ENCODE measurements at regions not wholly inside any gene's neighbourhood (a gene's known extent, or its start where the extent isn't known, plus 50 kb on each side); places are given as distances from the start of the nearest gene placed in this dataset.
"Not testable (repeated sequence)": the region's sequence is repeated elsewhere in the genome, so short reads cannot be mapped to it uniquely, and the experiment has no call there.

GRCh38 chr16:29159603-29160002, 174.8 kb downstream of the LAT start:
- H3K9me2 ChIP-seq (replicated peaks; ENCODE audit: insufficient read depth, low read length); H3K9ac ChIP-seq (ENCODE audit: low read length); H2AFZ ChIP-seq (ENCODE audit: low read depth, low read length, severe bottlenecking); H4K20me1 ChIP-seq (ENCODE audit: low read depth, low read length); H3K4me3 ChIP-seq (ENCODE audit: insufficient read depth, low read length, poor library complexity, severe bottlenecking); H3F3A ChIP-seq (ENCODE audit: insufficient read depth); H3K27me3 ChIP-seq (ENCODE audit: low read length); H3K9me3 ChIP-seq (ENCODE audit: insufficient read depth, low read length); H3K4me2 ChIP-seq (ENCODE audit: low read depth, low read length, poor library complexity, severe bottlenecking); H3K27ac ChIP-seq (ENCODE audit: low read depth, low read length); H3K36me3 ChIP-seq (ENCODE audit: low read length); H3K79me2 ChIP-seq (ENCODE audit: insufficient read depth, low read length): not testable (repeated sequence)

DNA sequence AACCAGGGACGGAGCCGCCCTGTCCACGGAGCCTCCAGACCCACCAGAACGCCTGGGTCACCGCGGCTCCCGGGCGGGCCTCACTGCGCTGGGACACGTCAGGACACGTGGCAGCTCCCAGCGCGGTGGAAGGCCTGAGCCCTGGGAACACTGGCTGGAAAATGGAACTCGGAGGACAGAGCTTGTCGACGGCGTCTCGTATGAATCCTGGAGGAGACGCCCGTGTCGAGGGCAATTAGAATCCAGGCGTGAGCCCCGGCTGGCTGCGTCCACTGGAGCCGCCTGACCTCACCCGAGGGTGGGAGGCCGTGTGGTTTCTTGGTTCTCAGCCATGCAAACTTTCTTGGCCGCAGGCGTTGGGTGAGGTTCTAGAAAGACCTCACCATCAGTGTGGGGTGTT, 173.9 kb downstream of the LAT start:
- Histone ChIP-seq H3K9ac (ENCODE audit: low read length) (no peak overlapping the region), H3F3A (ENCODE audit: insufficient read depth) (no peaks in the 10 kb centered on the region), H3K36me3 (ENCODE audit: low read length) (no peaks in the 10 kb centered on the region), H4K20me1 (ENCODE audit: low read depth, low read length) (no peaks in the 10 kb centered on the region), H3K27me3 (ENCODE audit: low read length) (no peaks in the 10 kb centered on the region), H3K4me3 (ENCODE audit: insufficient read depth, low read length, poor library complexity, severe bottlenecking) (no peak overlapping the region), H3K4me2 (ENCODE audit: low read depth, low read length, poor library complexity, severe bottlenecking) (no peak overlapping the region), H2AFZ (ENCODE audit: low read depth, low read length, severe bottlenecking) (no peak overlapping the region), H3K9me2 (replicated peaks; ENCODE audit: insufficient read depth, low read length) (no peaks in the 10 kb centered on the region), H3K9me3 (ENCODE audit: insufficient read depth, low read length) (no peaks in the 10 kb centered on the region), H3K27ac (ENCODE audit: low read depth, low read length) (no peak overlapping the region), H3K79me2 (ENCODE audit: insufficient read depth, low read length) (no peaks in the 10 kb centered on the region)
- TF ChIP-seq, protein P1, sequence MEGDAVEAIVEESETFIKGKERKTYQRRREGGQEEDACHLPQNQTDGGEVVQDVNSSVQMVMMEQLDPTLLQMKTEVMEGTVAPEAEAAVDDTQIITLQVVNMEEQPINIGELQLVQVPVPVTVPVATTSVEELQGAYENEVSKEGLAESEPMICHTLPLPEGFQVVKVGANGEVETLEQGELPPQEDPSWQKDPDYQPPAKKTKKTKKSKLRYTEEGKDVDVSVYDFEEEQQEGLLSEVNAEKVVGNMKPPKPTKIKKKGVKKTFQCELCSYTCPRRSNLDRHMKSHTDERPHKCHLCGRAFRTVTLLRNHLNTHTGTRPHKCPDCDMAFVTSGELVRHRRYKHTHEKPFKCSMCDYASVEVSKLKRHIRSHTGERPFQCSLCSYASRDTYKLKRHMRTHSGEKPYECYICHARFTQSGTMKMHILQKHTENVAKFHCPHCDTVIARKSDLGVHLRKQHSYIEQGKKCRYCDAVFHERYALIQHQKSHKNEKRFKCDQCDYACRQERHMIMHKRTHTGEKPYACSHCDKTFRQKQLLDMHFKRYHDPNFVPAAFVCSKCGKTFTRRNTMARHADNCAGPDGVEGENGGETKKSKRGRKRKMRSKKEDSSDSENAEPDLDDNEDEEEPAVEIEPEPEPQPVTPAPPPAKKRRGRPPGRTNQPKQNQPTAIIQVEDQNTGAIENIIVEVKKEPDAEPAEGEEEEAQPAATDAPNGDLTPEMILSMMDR (IDR thresholded peaks at IDR 0.05; ENCODE audit: insufficient read depth, low read length, poor library complexity, severe bottlenecking): no peak
- no peak for TF ChIP-seq EZH2phosphoT487 (conservative IDR thresholded peaks at IDR 0.05; ENCODE audit: low read length)

DNA sequence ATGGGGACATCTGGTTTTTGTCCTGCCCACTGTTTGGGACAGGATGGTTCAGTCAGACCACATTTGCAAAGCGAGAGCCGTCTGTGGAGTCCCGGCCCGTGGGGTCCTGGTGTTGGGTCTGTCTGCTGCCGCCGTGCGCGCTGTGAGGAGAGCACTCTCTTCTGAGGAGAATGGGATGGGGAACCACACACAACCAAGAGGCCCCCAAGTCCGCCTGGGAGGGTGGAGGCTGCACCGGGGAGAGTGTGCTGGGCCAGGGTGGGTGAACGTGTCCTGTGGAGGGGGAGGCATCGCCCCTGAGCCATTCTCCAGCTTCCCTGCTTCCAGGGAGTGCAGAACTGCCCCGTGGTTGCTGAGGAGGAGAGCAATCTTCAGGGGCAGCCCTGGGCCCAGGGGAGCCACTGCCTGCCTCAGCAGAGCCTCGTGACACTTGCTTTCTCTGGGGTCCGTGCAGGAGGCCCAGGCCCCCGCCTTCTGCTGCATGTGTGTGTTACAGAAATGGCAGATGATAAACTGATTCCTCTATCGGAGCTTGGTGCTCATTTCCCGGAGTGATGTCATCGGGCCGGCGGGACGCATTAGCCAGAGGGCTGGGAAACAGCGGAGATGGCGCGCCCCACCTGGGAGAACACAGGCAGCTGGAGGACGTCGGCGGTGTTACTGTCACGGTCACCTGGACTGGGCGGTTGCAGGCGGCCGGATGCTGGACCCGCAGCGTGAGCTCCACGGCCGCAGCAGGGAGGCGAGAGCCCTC, 173.4 kb downstream of the LAT start:
- not testable (repeated sequence) for H3K27ac ChIP-seq (ENCODE audit: low read depth, low read length); H3F3A ChIP-seq (ENCODE audit: insufficient read depth)

GRCh38 chr16:29157051-29157923, 172.4 kb downstream of the LAT start:
- H3K36me3 ChIP-seq (ENCODE audit: low read length); H3K4me2 ChIP-seq (ENCODE audit: low read depth, low read length, poor library complexity, severe bottlenecking); H3K9me3 ChIP-seq (ENCODE audit: insufficient read depth, low read length); H3K9ac ChIP-seq (ENCODE audit: low read length); H3K4me3 ChIP-seq (ENCODE audit: insufficient read depth, low read length, poor library complexity, severe bottlenecking); H4K20me1 ChIP-seq (ENCODE audit: low read depth, low read length); H3K27ac ChIP-seq (ENCODE audit: low read depth, low read length); H2AFZ ChIP-seq (ENCODE audit: low read depth, low read length, severe bottlenecking); H3K27me3 ChIP-seq (ENCODE audit: low read length); H3K9me2 ChIP-seq (replicated peaks; ENCODE audit: insufficient read depth, low read length); H3K79me2 ChIP-seq (ENCODE audit: insufficient read depth, low read length); H3F3A ChIP-seq (ENCODE audit: insufficient read depth): not testable (repeated sequence)

More for the DNA sequence above, 173.4 kb downstream of the LAT start:
- H3K4me2 ChIP-seq (ENCODE audit: low read depth, low read length, poor library complexity, severe bottlenecking); H3K4me3 ChIP-seq (ENCODE audit: insufficient read depth, low read length, poor library complexity, severe bottlenecking); H3K9me2 ChIP-seq (replicated peaks; ENCODE audit: insufficient read depth, low read length); H3K27me3 ChIP-seq (ENCODE audit: low read length); H4K20me1 ChIP-seq (ENCODE audit: low read depth, low read length); H3K36me3 ChIP-seq (ENCODE audit: low read length); H3K9ac ChIP-seq (ENCODE audit: low read length); H3K9me3 ChIP-seq (ENCODE audit: insufficient read depth, low read length); H3K79me2 ChIP-seq (ENCODE audit: insufficient read depth, low read length); H2AFZ ChIP-seq (ENCODE audit: low read depth, low read length, severe bottlenecking): not testable (repeated sequence)
